GM19463 (cell line): ENCODE measurements at regions not wholly inside any gene's neighbourhood (a gene's known extent, or its start where the extent isn't known, plus 50 kb on each side); places are given as distances from the start of the nearest gene placed in this dataset.
"Not testable (repeated sequence)": the region's sequence is repeated elsewhere in the genome, so short reads cannot be mapped to it uniquely, and the experiment has no call there.

Experiments
- ATAC-seq: cut with Tn5 transposase; IDR thresholded peaks from one replicate; pipeline ENCODE4 v1.9.1; 2021; ENCODE audit warnings: mild to moderate bottlenecking, moderate library complexity; ENCODE audit not compliant: unreplicated experiment

GRCh38 chr13:21228738-21229137 is 52.3 kb downstream of the MRPL57 start:
- no peak for ATAC-seq

- ATAC-seq, result no peak
Measured at GRCh38 chr13:21229241-21230024, 53.0 kb downstream of the MRPL57 start.

GRCh38 chr13:21230516-21230915 is 54.1 kb downstream of the MRPL57 start:
- no peak for ATAC-seq

- ATAC-seq, result no peak
Measured at GRCh38 chr13:21231426-21231940, 55.0 kb downstream of the MRPL57 start.

- ATAC-seq, result no peak
Measured at GRCh38 chr13:21232196-21232595, 55.7 kb downstream of the MRPL57 start.

- ATAC-seq, result no peak
Measured at GRCh38 chr13:21232599-21232998, 56.1 kb downstream of the MRPL57 start.

- no peak for ATAC-seq
Measured at GRCh38 chr13:21233086-21233485, 56.6 kb downstream of the MRPL57 start.

- no peak for ATAC-seq
Measured at GRCh38 chr13:21234526-21234925, 58.1 kb downstream of the MRPL57 start.

- ATAC-seq, result no peak
Measured at GRCh38 chr13:21235174-21235573, 58.7 kb downstream of the MRPL57 start.

- no peak for ATAC-seq
Measured at GRCh38 chr13:21237081-21237480, 60.6 kb downstream of the MRPL57 start.

- no peak for ATAC-seq
Measured at GRCh38 chr13:21238267-21238666, 61.8 kb downstream of the MRPL57 start.

GRCh38 chr13:21240586-21240985 is 64.1 kb downstream of the MRPL57 start:
- ATAC-seq, result no peak

- ATAC-seq, result no peak
Measured at GRCh38 chr13:21242236-21242635, 65.8 kb downstream of the MRPL57 start.

- ATAC-seq, result no peak
Measured at GRCh38 chr13:21243045-21243897, 66.8 kb downstream of the MRPL57 start.

GRCh38 chr13:21243898-21244184 is 67.4 kb downstream of the MRPL57 start:
- not testable (repeated sequence) for ATAC-seq

- ATAC-seq, result no peak
Measured at GRCh38 chr13:21246761-21247452, 70.4 kb downstream of the MRPL57 start.

GRCh38 chr13:21256351-21256761 is 79.9 kb downstream of the MRPL57 start:
- no peak for ATAC-seq

- ATAC-seq, result no peak
Measured at GRCh38 chr13:21256891-21257290, 80.4 kb downstream of the MRPL57 start.

GRCh38 chr13:21259571-21260455 is 83.4 kb downstream of the MRPL57 start:
- ATAC-seq, result no peak

- ATAC-seq, result not testable (repeated sequence)
Measured at GRCh38 chr13:21260561-21261290, 84.3 kb downstream of the MRPL57 start.
